ENCODE measurements at regions not wholly inside any gene's neighbourhood (a gene's known extent, or its start where the extent isn't known, plus 50 kb on each side); places are given as distances from the start of the nearest gene placed in this dataset.

- H2BK5ac ChIP-seq (ENCODE audit: low read depth, low read length, poor library complexity, severe bottlenecking): no peak overlapping the region
- H3K9ac ChIP-seq (ENCODE audit: low read length): no peak overlapping the region
- H4K91ac ChIP-seq (ENCODE audit: low read length): no peak overlapping the region
- no peak overlapping the region for H3K4ac ChIP-seq (ENCODE audit: low read depth in 1 of 2, low read length in 2 of 2)
- no peak overlapping the region for H3K18ac ChIP-seq (ENCODE audit: low read depth in 1 of 2, low read length in 2 of 2)
- no peak overlapping the region for H3K4me2 ChIP-seq (ENCODE audit: low read length, poor library complexity, severe bottlenecking)
- H2BK120ac ChIP-seq (ENCODE audit: low read depth, low read length): no peak overlapping the region
- no peak overlapping the region for H3K27ac ChIP-seq (ENCODE audit: low read length, poor library complexity, severe bottlenecking)
- H3K36me3 ChIP-seq (ENCODE audit: control insufficient read depth in 1 of 2, insufficient read depth in 2 of 2, low read depth in 1 of 2, low read length in 2 of 2): no peaks in the 10 kb centered on the region
- H3K9me3 ChIP-seq (ENCODE audit: control insufficient read depth, low read length): no peaks in the 10 kb centered on the region
- no peaks in the 10 kb centered on the region for H3K79me1 ChIP-seq (replicated peaks; ENCODE audit: low read length, poor library complexity, severe bottlenecking)
- no peak overlapping the region for H3K23ac ChIP-seq (ENCODE audit: low read length in 2 of 2)
- H2BK12ac ChIP-seq (ENCODE audit: low read length in 2 of 2): no peak overlapping the region
- no peaks in the 10 kb centered on the region for H3K4me1 ChIP-seq (ENCODE audit: control insufficient read depth, insufficient read depth, low read depth, low read length)
- no peak overlapping the region for H3K14ac ChIP-seq (ENCODE audit: low read length in 2 of 2)
- H4K8ac ChIP-seq (ENCODE audit: low read length): no peak overlapping the region
- H2AFZ ChIP-seq (ENCODE audit: low read depth, low read length): no peak overlapping the region
- DNase-seq: no peak
- H3K27me3 ChIP-seq (ENCODE audit: control insufficient read depth in 1 of 2, insufficient read depth in 1 of 2, low read length in 2 of 2): peaks cover 23 to 93% of the 10 kb centered on the region in 2 experiments
- no peak overlapping the region for H3K4me3 ChIP-seq (ENCODE audit: insufficient read depth in 1 of 2, low read depth in 1 of 2, low read length in 2 of 2)
- 75% methylated on average over 3 of the region's 3 CpGs for WGBS
- H2BK15ac ChIP-seq (ENCODE audit: low read depth, poor library complexity, severe bottlenecking): no peak overlapping the region
- no peak overlapping the region for H2AK5ac ChIP-seq (ENCODE audit: low read length, severe bottlenecking)
These were observed 184.4 kb downstream of the CHST1 start for GRCh38 chr11:45481026-45481425.

- H3K4me1 ChIP-seq (ENCODE audit: control insufficient read depth, insufficient read depth, low read depth, low read length): peaks cover 1% of the 10 kb centered on the region
- no peak overlapping the region for H3K27ac ChIP-seq (ENCODE audit: low read length, poor library complexity, severe bottlenecking)
- no peaks in the 10 kb centered on the region for H3K36me3 ChIP-seq (ENCODE audit: control insufficient read depth in 1 of 2, insufficient read depth in 2 of 2, low read depth in 1 of 2, low read length in 2 of 2)
- no peak overlapping the region for H3K4ac ChIP-seq (ENCODE audit: low read depth in 1 of 2, low read length in 2 of 2)
- H3K27me3 ChIP-seq (ENCODE audit: control insufficient read depth in 1 of 2, insufficient read depth in 1 of 2, low read length in 2 of 2): peaks cover 26 to 88% of the 10 kb centered on the region in 2 experiments
- no peaks in the 10 kb centered on the region for H3K9me3 ChIP-seq (ENCODE audit: control insufficient read depth, low read length)
- H4K8ac ChIP-seq (ENCODE audit: low read length): no peak overlapping the region
- H3K4me3 ChIP-seq (ENCODE audit: insufficient read depth in 1 of 2, low read depth in 1 of 2, low read length in 2 of 2): no peak overlapping the region
- H4K91ac ChIP-seq (ENCODE audit: low read length): no peak overlapping the region
- H2BK15ac ChIP-seq (ENCODE audit: low read depth, poor library complexity, severe bottlenecking): no peak overlapping the region
- H3K79me1 ChIP-seq (replicated peaks; ENCODE audit: low read length, poor library complexity, severe bottlenecking): no peaks in the 10 kb centered on the region
- H3K9ac ChIP-seq (ENCODE audit: low read length): no peak overlapping the region
- no peak overlapping the region for H2BK120ac ChIP-seq (ENCODE audit: low read depth, low read length)
- H3K23ac ChIP-seq (ENCODE audit: low read length in 2 of 2): no peak overlapping the region
- no peak overlapping the region for H3K4me2 ChIP-seq (ENCODE audit: low read length, poor library complexity, severe bottlenecking)
- DNase-seq: no peak
- H2BK5ac ChIP-seq (ENCODE audit: low read depth, low read length, poor library complexity, severe bottlenecking): no peak overlapping the region
- WGBS: 80% methylated on average over 1 of the region's 1 CpG
- H2AFZ ChIP-seq (ENCODE audit: low read depth, low read length): no peak overlapping the region
- no peak overlapping the region for H3K18ac ChIP-seq (ENCODE audit: low read depth in 1 of 2, low read length in 2 of 2)
- no peak overlapping the region for H2BK12ac ChIP-seq (ENCODE audit: low read length in 2 of 2)
- H2AK5ac ChIP-seq (ENCODE audit: low read length, severe bottlenecking): no peak overlapping the region
- H3K14ac ChIP-seq (ENCODE audit: low read length in 2 of 2): no peak overlapping the region
These were observed 187.8 kb downstream of the CHST1 start for GRCh38 chr11:45477588-45477987.

GRCh38 chr11:45476126-45476525 is 189.3 kb downstream of the CHST1 start:
- Histone ChIP-seq H3K14ac (ENCODE audit: low read length in 2 of 2) (no peak overlapping the region), H3K23ac (ENCODE audit: low read length in 2 of 2) (no peak overlapping the region), H3K9me3 (ENCODE audit: control insufficient read depth, low read length) (no peaks in the 10 kb centered on the region), H3K4me1 (ENCODE audit: control insufficient read depth, insufficient read depth, low read depth, low read length) (peaks cover 1% of the 10 kb centered on the region), H2BK5ac (ENCODE audit: low read depth, low read length, poor library complexity, severe bottlenecking) (no peak overlapping the region), H3K36me3 (ENCODE audit: control insufficient read depth in 1 of 2, insufficient read depth in 2 of 2, low read depth in 1 of 2, low read length in 2 of 2) (no peaks in the 10 kb centered on the region), H3K18ac (ENCODE audit: low read depth in 1 of 2, low read length in 2 of 2) (no peak overlapping the region), H4K8ac (ENCODE audit: low read length) (no peak overlapping the region), H3K4me3 (ENCODE audit: insufficient read depth in 1 of 2, low read depth in 1 of 2, low read length in 2 of 2) (no peak overlapping the region), H3K9ac (ENCODE audit: low read length) (no peak overlapping the region), H4K91ac (ENCODE audit: low read length) (no peak overlapping the region), H3K27me3 (ENCODE audit: control insufficient read depth in 1 of 2, insufficient read depth in 1 of 2, low read length in 2 of 2) (peaks cover 26 to 78% of the 10 kb centered on the region in 2 experiments), H2BK15ac (ENCODE audit: low read depth, poor library complexity, severe bottlenecking) (no peak overlapping the region), H2BK120ac (ENCODE audit: low read depth, low read length) (no peak overlapping the region), H2AFZ (ENCODE audit: low read depth, low read length) (no peak overlapping the region), H3K27ac (ENCODE audit: low read length, poor library complexity, severe bottlenecking) (no peak overlapping the region), H3K79me1 (replicated peaks; ENCODE audit: low read length, poor library complexity, severe bottlenecking) (no peaks in the 10 kb centered on the region), H2AK5ac (ENCODE audit: low read length, severe bottlenecking) (no peak overlapping the region), H3K4me2 (ENCODE audit: low read length, poor library complexity, severe bottlenecking) (no peak overlapping the region), H3K4ac (ENCODE audit: low read depth in 1 of 2, low read length in 2 of 2) (no peak overlapping the region), H2BK12ac (ENCODE audit: low read length in 2 of 2) (no peak overlapping the region)
- no peak for DNase-seq
- WGBS: 84% methylated on average over 1 of the region's 2 CpGs

DNA sequence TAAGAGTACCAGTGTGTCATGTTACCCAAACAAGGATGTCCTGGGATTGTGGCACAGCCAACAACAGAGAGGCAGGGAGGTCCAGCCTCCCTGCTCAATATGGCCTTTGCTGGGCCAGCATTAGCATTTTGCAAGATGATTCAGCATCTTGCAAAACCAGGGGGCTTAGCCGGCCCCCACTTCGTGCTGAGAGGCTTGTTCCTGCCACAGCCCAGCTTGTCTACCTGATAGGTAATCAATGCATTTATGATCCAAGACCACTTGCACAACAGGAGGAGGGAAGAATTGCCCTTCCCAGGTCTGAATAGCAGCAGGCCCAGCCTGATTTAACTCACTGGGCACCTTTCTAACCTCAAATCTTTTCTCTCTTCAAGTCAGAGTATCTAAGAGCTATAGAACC is 189.0 kb upstream of the SYT13 start:
- H4K91ac ChIP-seq (ENCODE audit: low read length): no peak overlapping the region
- H3K79me1 ChIP-seq (replicated peaks; ENCODE audit: low read length, poor library complexity, severe bottlenecking): no peaks in the 10 kb centered on the region
- peaks cover 20 to 69% of the 10 kb centered on the region in 2 experiments for H3K27me3 ChIP-seq (ENCODE audit: control insufficient read depth in 1 of 2, insufficient read depth in 1 of 2, low read length in 2 of 2)
- no peak overlapping the region for H2AFZ ChIP-seq (ENCODE audit: low read depth, low read length)
- WGBS: 69% methylated on average over 2 of the region's 2 CpGs
- DNase-seq: no peak
- H3K4me2 ChIP-seq (ENCODE audit: low read length, poor library complexity, severe bottlenecking): no peak overlapping the region
- peaks cover 6% of the 10 kb centered on the region for H3K4me1 ChIP-seq (ENCODE audit: control insufficient read depth, insufficient read depth, low read depth, low read length)
- H3K4ac ChIP-seq (ENCODE audit: low read depth in 1 of 2, low read length in 2 of 2): no peak overlapping the region
- no peak overlapping the region for H4K8ac ChIP-seq (ENCODE audit: low read length)
- H2BK15ac ChIP-seq (ENCODE audit: low read depth, poor library complexity, severe bottlenecking): no peak overlapping the region
- no peak overlapping the region for H2BK120ac ChIP-seq (ENCODE audit: low read depth, low read length)
- H3K18ac ChIP-seq (ENCODE audit: low read depth in 1 of 2, low read length in 2 of 2): no peak overlapping the region
- no peak overlapping the region for H3K27ac ChIP-seq (ENCODE audit: low read length, poor library complexity, severe bottlenecking)
- no peak overlapping the region for H3K9ac ChIP-seq (ENCODE audit: low read length)
- no peaks in the 10 kb centered on the region for H3K36me3 ChIP-seq (ENCODE audit: control insufficient read depth in 1 of 2, insufficient read depth in 2 of 2, low read depth in 1 of 2, low read length in 2 of 2)
- no peak overlapping the region for H3K14ac ChIP-seq (ENCODE audit: low read length in 2 of 2)
- no peak overlapping the region for H2BK12ac ChIP-seq (ENCODE audit: low read length in 2 of 2)
- no peaks in the 10 kb centered on the region for H3K9me3 ChIP-seq (ENCODE audit: control insufficient read depth, low read length)
- H2BK5ac ChIP-seq (ENCODE audit: low read depth, low read length, poor library complexity, severe bottlenecking): no peak overlapping the region
- no peak overlapping the region for H3K4me3 ChIP-seq (ENCODE audit: insufficient read depth in 1 of 2, low read depth in 1 of 2, low read length in 2 of 2)
- H3K23ac ChIP-seq (ENCODE audit: low read length in 2 of 2): no peak overlapping the region
- no peak overlapping the region for H2AK5ac ChIP-seq (ENCODE audit: low read length, severe bottlenecking)
